IMR-90 (cell line): ENCODE measurements at regions not wholly inside any gene's neighbourhood (a gene's known extent, or its start where the extent isn't known, plus 50 kb on each side); places are given as distances from the start of the nearest gene placed in this dataset.

Source experiments
- ATAC-seq: fragments of 200-7000 bp; cut with Tn5 transposase; 2 replicates; pipeline ENCODE4 v1.9.1; 2020; ENCODE audit warnings: low read depth, mild to moderate bottlenecking, moderate library complexity
- BruUV-seq: library from RNA; stranded (reverse); fragments of 400-500 nt; replicated peaks from 2 replicates; lab custom pipeline; 2021; lab: Mats Ljungman, UMichigan
- CTCF ChIA-PET: fragments of 300-600 bp; formaldehyde crosslinking; extraction: SDS; loops from one replicate; lab custom pipeline; 2021; ENCODE audit warnings: antibody characterized with exemption; lab: Yijun Ruan, JAX
- POLR2A ChIA-PET: fragments of 300-600 bp; sonication (Branson Sonifier 250); formaldehyde crosslinking; loops from one replicate; lab custom pipeline; 2022; ENCODE audit warnings: antibody characterized with exemption; ENCODE audit not compliant: unreplicated experiment; lab: Charles Lee
- DNase-seq: peaks from one replicate; pipeline ENCODE4 v3.0.0; 2013
- H2AFZ ChIP-seq: replicated peaks from 2 replicates; pipeline ENCODE3; 2013; ENCODE audit warnings: low read length, mild to moderate bottlenecking; ENCODE audit not compliant: poor library complexity
- H2AK5ac ChIP-seq: 2 replicates; pipeline ENCODE4 v1.6.1; 2013; ENCODE audit warnings: low read depth, low read length, inconsistent platforms
- H2AK9ac ChIP-seq: replicated peaks from 2 replicates; pipeline ENCODE3; 2013; ENCODE audit warnings: mild to moderate bottlenecking, low read depth, low read length, moderate library complexity; ENCODE audit not compliant: poor library complexity
- H2BK120ac ChIP-seq: 2 replicates; pipeline ENCODE4 v1.6.1; 2013; ENCODE audit warnings: low read depth, low read length, inconsistent platforms
- H2BK15ac ChIP-seq: 3 replicates; pipeline ENCODE4 v1.6.1; 2013; ENCODE audit warnings: low read depth, low read length, inconsistent platforms
- H2BK20ac ChIP-seq: 2 replicates; pipeline ENCODE4 v1.6.1; 2013; ENCODE audit warnings: low read depth, mild to moderate bottlenecking, inconsistent platforms, low read length, moderate library complexity
- H2BK5ac ChIP-seq: 2 replicates; pipeline ENCODE4 v1.6.1; 2013; ENCODE audit warnings: mild to moderate bottlenecking, low read depth, low read length, inconsistent platforms; ENCODE audit not compliant: poor library complexity, severe bottlenecking
- H3K14ac ChIP-seq: replicated peaks from 2 replicates; pipeline ENCODE4 v1.6.1; 2013; ENCODE audit warnings: low read depth, low read length, inconsistent platforms
- H3K18ac ChIP-seq: 2 replicates; pipeline ENCODE4 v1.6.1; 2013; ENCODE audit warnings: low read depth, low read length, control low read depth
- H3K23ac ChIP-seq: 2 replicates; pipeline ENCODE4 v1.6.1; 2013; ENCODE audit warnings: low read depth, low read length, inconsistent platforms
- H3K27ac ChIP-seq: 2 replicates; pipeline ENCODE4 v1.5.1; 2013; ENCODE audit warnings: mild to moderate bottlenecking, control low read depth, low read length; ENCODE audit not compliant: insufficient read depth
- H3K27me3 ChIP-seq: 2 replicates; pipeline ENCODE4 v1.6.1; 2013; ENCODE audit warnings: low read length; ENCODE audit not compliant: control insufficient read depth, insufficient read depth
- H3K36me3 ChIP-seq: 2 replicates; pipeline ENCODE4 v1.6.1; 2013; ENCODE audit warnings: low read length, mixed read lengths; ENCODE audit not compliant: control insufficient read depth, insufficient read depth
- H3K4ac ChIP-seq: 2 replicates; pipeline ENCODE4 v1.6.1; 2013; ENCODE audit warnings: low read depth, low read length, inconsistent platforms
- H3K4me1 ChIP-seq: 2 replicates; pipeline ENCODE4 v1.6.1; 2013; ENCODE audit warnings: low read length, mixed read lengths; ENCODE audit not compliant: control insufficient read depth, insufficient read depth
- H3K4me2 ChIP-seq: 2 replicates; pipeline ENCODE4 v1.6.1; 2013; ENCODE audit warnings: low read depth, mild to moderate bottlenecking, control low read depth, low read length, moderate library complexity
- H3K4me3 ChIP-seq: 2 replicates; pipeline ENCODE4 v1.5.1; 2013; ENCODE audit warnings: low read depth, mild to moderate bottlenecking, control low read depth, low read length, moderate library complexity; ENCODE audit not compliant: insufficient read depth
- H3K56ac ChIP-seq: 2 replicates; pipeline ENCODE4 v1.6.1; 2013; ENCODE audit warnings: low read length, inconsistent platforms; ENCODE audit not compliant: insufficient read depth; ENCODE audit errors: extremely low read depth
- H3K79me1 ChIP-seq, 2 experiments: 2 replicates each; pipeline ENCODE4 v1.6.1; 2013; ENCODE audit warnings: low read length in 2 of 2, inconsistent platforms in 1 of 2, low read depth in 1 of 2
- H3K9ac ChIP-seq: 2 replicates; pipeline ENCODE4 v1.6.1; 2013; ENCODE audit warnings: low read depth, low read length, control low read depth
- H3K9me1 ChIP-seq: 2 replicates; pipeline ENCODE4 v1.6.1; 2013; ENCODE audit warnings: low read length, inconsistent platforms; ENCODE audit not compliant: insufficient read depth
- H3K9me3 ChIP-seq: 2 replicates; pipeline ENCODE4 v1.6.1; 2013; ENCODE audit warnings: low read length; ENCODE audit not compliant: control insufficient read depth, insufficient read depth
- H4K20me1 ChIP-seq: 2 replicates; pipeline ENCODE4 v1.6.1; 2013; ENCODE audit warnings: low read length, inconsistent platforms; ENCODE audit not compliant: insufficient read depth
- H4K5ac ChIP-seq: 2 replicates; pipeline ENCODE4 v1.6.1; 2013; ENCODE audit warnings: mild to moderate bottlenecking, low read depth, low read length, control low read depth
- H4K8ac ChIP-seq, 2 experiments: 2 replicates each; pipeline ENCODE4 v1.6.1; 2013; ENCODE audit warnings: low read depth in 2 of 2, low read length in 2 of 2, control low read depth in 1 of 2, inconsistent platforms in 1 of 2
- H4K91ac ChIP-seq: 2 replicates; pipeline ENCODE4 v1.6.1; 2013; ENCODE audit warnings: low read depth, low read length, inconsistent platforms; ENCODE audit not compliant: insufficient read depth
- CHD1 ChIP-seq: IDR thresholded peaks from 2 replicates; pipeline ENCODE4 v1.6.1; 2012; ENCODE audit warnings: low read depth, low read length, improper control_type of control experiment
- CTCF ChIP-seq: conservative IDR thresholded peaks from 2 replicates; pipeline ENCODE4 v1.5.1; 2012; ENCODE audit warnings: mild to moderate bottlenecking, low read depth, low read length, improper control_type of control experiment
- ELK1 ChIP-seq: fragments of 150-350 bp; IDR thresholded peaks from 2 replicates; pipeline ENCODE4 v1.6.1; 2016; ENCODE audit warnings: low read depth, mild to moderate bottlenecking, low read length, moderate library complexity, borderline replicate concordance
- FOS ChIP-seq: fragments of 150-350 bp; IDR thresholded peaks from 2 replicates; pipeline ENCODE4 v1.6.1; 2016; ENCODE audit warnings: low read depth, low read length
- MAZ ChIP-seq: IDR thresholded peaks from 2 replicates; pipeline ENCODE4 v1.6.1; 2012; ENCODE audit warnings: low read depth, mild to moderate bottlenecking, low read length, improper control_type of control experiment, moderate library complexity, borderline replicate concordance
- MXI1 ChIP-seq: IDR thresholded peaks from 2 replicates; pipeline ENCODE4 v1.6.1; 2012; ENCODE audit warnings: low read depth, mild to moderate bottlenecking, low read length, moderate library complexity, borderline replicate concordance
- RAD21 ChIP-seq: IDR thresholded peaks from 2 replicates; pipeline ENCODE4 v1.6.1; 2012; ENCODE audit warnings: low read length, improper control_type of control experiment
- USF2 ChIP-seq: fragments of 150-350 bp; IDR thresholded peaks from 2 replicates; pipeline ENCODE4 v1.6.1; 2017; ENCODE audit warnings: mild to moderate bottlenecking, antibody characterized with exemption, low read length, low read depth
- WGBS, 2 experiments: methylation state at CpG; one replicate each; pipeline versions ENCODE4 v1.1.5 to v1.1.7; 2013; ENCODE audit warnings: missing lambda C conversion rate in 2 of 2; ENCODE audit not compliant: insufficient read length in 1 of 2; ENCODE audit errors: extremely low coverage in 2 of 2; 5-methylcytosine and 5-hydroxymethylcytosine counted together
- dilution Hi-C: fragments of 300-500 bp; cut with HindIII; formaldehyde crosslinking; loops from one replicate; pipeline ENCODE4 v1.14.3; 2018; ENCODE audit warnings: low sequenced_read_pairs; ENCODE audit not compliant: unreplicated experiment
- in situ Hi-C: fragments of 300-500 bp; cut with MboI; formaldehyde crosslinking; loops from 3 replicates; pipeline ENCODE4 v1.14.3; 2019; ENCODE audit warnings: low sequenced_read_pairs, inconsistent platforms, mixed read lengths
- intact Hi-C: fragments of 100-400 bp; cut with micrococcal nuclease; formaldehyde crosslinking; loops from 2 replicates; pipeline ENCODE4 v1.10.0; 2022

GRCh38 chrX:3462166-3462508 is 115.7 kb upstream of the MXRA5 start:
- Histone ChIP-seq H3K56ac (no peak overlapping the region), H2BK5ac (no peak overlapping the region), H2BK120ac (no peak overlapping the region), H3K27ac (no peak overlapping the region), H3K14ac (no peak overlapping the region), H3K9ac (no peak overlapping the region), H3K9me3 (0 out of 2 replicates have a peak, but pooled peaks cover 3% of the 10 kb centered on the region), H2AK9ac (no peak overlapping the region), H3K9me1 (no peaks in the 10 kb centered on the region), H4K91ac (no peak overlapping the region), H3K27me3 (no peaks in the 10 kb centered on the region), H3K4me1 (no peaks in the 10 kb centered on the region), H4K20me1 (no peaks in the 10 kb centered on the region), H3K18ac (no peak overlapping the region), H4K8ac (no peak overlapping the region), H2BK20ac (no peak overlapping the region), H3K79me1 (no peaks in the 10 kb centered on the region), H2AK5ac (no peak overlapping the region; the same call in 1 of the 2 replicates), H3K4me2 (no peak overlapping the region), H3K23ac (no peak overlapping the region), H3K4ac (no peak overlapping the region), H3K4me3 (no peak overlapping the region), H4K5ac (no peak overlapping the region), H2BK15ac (no peak overlapping the region), H2AFZ (no peak overlapping the region), H3K36me3 (no peaks in the 10 kb centered on the region)
- CTCF ChIA-PET: no interaction called here
- dilution Hi-C loops: no loop called here
- intact Hi-C loops: no loop called here
- DNase-seq (no peak), ATAC-seq (no peak)
- in situ Hi-C loops: no loop called here
- WGBS, 2 experiments: no CpG with 5 or more reads among the region's 4 CpGs
- no TSS peak for BruUV-seq
- no peak for TF ChIP-seq CHD1
- no peak for TF ChIP-seq FOS
- no peak for TF ChIP-seq ELK1
- TF ChIP-seq MAZ: no peak
- TF ChIP-seq CTCF: no peak
- no peak for TF ChIP-seq USF2
- no peak for TF ChIP-seq RAD21
- TF ChIP-seq MXI1: no peak
- POLR2A ChIA-PET: no interaction called here
